HG02588 (cell line): ENCODE measurements at regions not wholly inside any gene's neighbourhood (a gene's known extent, or its start where the extent isn't known, plus 50 kb on each side); places are given as distances from the start of the nearest gene placed in this dataset.
"Not testable (repeated sequence)": the region's sequence is repeated elsewhere in the genome, so short reads cannot be mapped to it uniquely, and the experiment has no call there.

Experiments used
- ATAC-seq: cut with Tn5 transposase; IDR thresholded peaks from one replicate; pipeline ENCODE4 v1.9.1; 2021; ENCODE audit warnings: mild to moderate bottlenecking, moderate library complexity; ENCODE audit not compliant: unreplicated experiment

GRCh38 chr6:22153384-22154158 is 143.3 kb downstream of the PRL start:
- ATAC-seq = no peak

GRCh38 chr6:22155551-22155950 is 141.3 kb downstream of the PRL start:
- no peak for ATAC-seq

GRCh38 chr6:22157233-22157632 is 139.6 kb downstream of the PRL start:
- no peak for ATAC-seq

- no peak for ATAC-seq
Measured at GRCh38 chr6:22164236-22164635, 132.6 kb downstream of the PRL start.

- ATAC-seq = not testable (repeated sequence)
Measured at GRCh38 chr6:22171006-22171405, 125.8 kb downstream of the PRL start.

- not testable (repeated sequence) for ATAC-seq
Measured at GRCh38 chr6:22171885-22172284, 125.0 kb downstream of the PRL start.

- ATAC-seq = no peak
Measured at GRCh38 chr6:22173311-22173710, 123.5 kb downstream of the PRL start.

GRCh38 chr6:22180250-22180649 is 116.6 kb downstream of the PRL start:
- not testable (repeated sequence) for ATAC-seq

GRCh38 chr6:22184371-22184770 is 112.5 kb downstream of the PRL start:
- ATAC-seq = no peak

- no peak for ATAC-seq
Measured at GRCh38 chr6:22189946-22190345, 106.9 kb downstream of the PRL start.

- no peak for ATAC-seq
Measured at GRCh38 chr6:22194188-22194921, 102.5 kb downstream of the PRL start.

- no peak for ATAC-seq
Measured at GRCh38 chr6:22199771-22200170, 97.1 kb downstream of the PRL start.

- no peak for ATAC-seq
Measured at GRCh38 chr6:22204153-22204552, 92.7 kb downstream of the PRL start.

- no peak for ATAC-seq
Measured at GRCh38 chr6:22205266-22205665, 91.6 kb downstream of the PRL start.

- ATAC-seq = no peak
Measured at GRCh38 chr6:22206106-22206505, 90.7 kb downstream of the PRL start.

- no peak for ATAC-seq
Measured at GRCh38 chr6:22208026-22208425, 88.8 kb downstream of the PRL start.

- no peak for ATAC-seq
Measured at GRCh38 chr6:22214314-22214713, 82.5 kb downstream of the PRL start.

- ATAC-seq = not testable (repeated sequence)
Measured at GRCh38 chr6:22215474-22215873, 81.4 kb downstream of the PRL start.

GRCh38 chr6:22218410-22218809 is 78.4 kb downstream of the PRL start:
- ATAC-seq = no peak

GRCh38 chr6:22219925-22220324 is 76.9 kb downstream of the PRL start:
- ATAC-seq = no peak

- no peak for ATAC-seq
Measured at GRCh38 chr6:22221211-22221610, 75.6 kb downstream of the PRL start.

GRCh38 chr6:22221630-22222029 is 75.2 kb downstream of the PRL start:
- no peak for ATAC-seq
